ENCODE measurements at regions not wholly inside any gene's neighbourhood (a gene's known extent, or its start where the extent isn't known, plus 50 kb on each side); places are given as distances from the start of the nearest gene placed in this dataset.

GRCh38 chr2:66633631-66634030 is 198.7 kb downstream of the MEIS1 start:
- TF ChIP-seq CTCF (IDR thresholded peaks at IDR 0.05) (no peak), POLR2A (IDR thresholded peaks at IDR 0.05) (no peak)
